Loucy (cell line): ENCODE measurements at regions not wholly inside any gene's neighbourhood (a gene's known extent, or its start where the extent isn't known, plus 50 kb on each side); places are given as distances from the start of the nearest gene placed in this dataset.

Source experiments
- H2AFZ ChIP-seq: fragments of 200-600 bp; sonication (generic); 2 replicates; pipeline ENCODE4 v1.6.0; 2016; ENCODE audit warnings: antibody characterized with exemption, mild to moderate bottlenecking, low read length, moderate library complexity
- H3F3A ChIP-seq: fragments of 200-600 bp; 2 replicates; pipeline ENCODE4 v1.6.0; 2016; ENCODE audit warnings: antibody characterized with exemption, low read depth, mild to moderate bottlenecking
- H3K27me3 ChIP-seq: fragments of 200-600 bp; sonication (generic); 2 replicates; pipeline ENCODE4 v1.6.1; 2014; ENCODE audit warnings: low read length, mild to moderate bottlenecking; ENCODE audit not compliant: insufficient read depth, poor library complexity, severe bottlenecking
- H3K36me3 ChIP-seq: fragments of 200-600 bp; sonication (generic); 2 replicates; pipeline ENCODE4 v1.6.1; 2016; ENCODE audit warnings: low read length; ENCODE audit not compliant: insufficient read depth
- H3K4me1 ChIP-seq: fragments of 200-600 bp; sonication (generic); 2 replicates; pipeline ENCODE4 v1.5.1; 2014; ENCODE audit warnings: low read length, mild to moderate bottlenecking; ENCODE audit not compliant: insufficient read depth, poor library complexity, severe bottlenecking
- H3K4me2 ChIP-seq: fragments of 200-600 bp; sonication (generic); 2 replicates; pipeline ENCODE4 v1.6.0; 2014; ENCODE audit warnings: antibody characterized with exemption, low read length, low read depth, mild to moderate bottlenecking; ENCODE audit not compliant: poor library complexity, severe bottlenecking
- H3K4me3 ChIP-seq: fragments of 200-600 bp; sonication (generic); 2 replicates; pipeline ENCODE4 v1.5.1; 2014; ENCODE audit warnings: low read length, mild to moderate bottlenecking, mixed read lengths; ENCODE audit not compliant: poor library complexity, severe bottlenecking
- H3K79me2 ChIP-seq: fragments of 200-600 bp; sonication (generic); 2 replicates; pipeline ENCODE4 v1.6.1; 2014; ENCODE audit warnings: low read length; ENCODE audit not compliant: insufficient read depth
- H3K9ac ChIP-seq: fragments of 200-600 bp; sonication (generic); 2 replicates; pipeline ENCODE4 v1.6.0; 2014; ENCODE audit warnings: mild to moderate bottlenecking, low read depth, low read length, moderate library complexity; ENCODE audit not compliant: poor library complexity, severe bottlenecking
- H3K9me2 ChIP-seq: fragments of 200-600 bp; sonication (generic); replicated peaks from 2 replicates; pipeline ENCODE4 v1.6.1; 2016; ENCODE audit warnings: low read depth, low read length, mixed read lengths
- H3K9me3 ChIP-seq: fragments of 200-600 bp; sonication (generic); 2 replicates; pipeline ENCODE4 v1.6.1; 2014; ENCODE audit warnings: mild to moderate bottlenecking, antibody characterized with exemption, low read length, low read depth; ENCODE audit not compliant: insufficient read depth
- H4K20me1 ChIP-seq: fragments of 200-600 bp; sonication (generic); 2 replicates; pipeline ENCODE4 v1.6.0; 2014; ENCODE audit warnings: antibody characterized with exemption, low read length, mild to moderate bottlenecking; ENCODE audit not compliant: insufficient read depth, poor library complexity, severe bottlenecking
- EZH2phosphoT487 ChIP-seq: fragments of 200-600 bp; IDR thresholded peaks from 2 replicates; pipeline ENCODE4 v1.6.1; 2018; ENCODE audit warnings: antibody characterized with exemption, mild to moderate bottlenecking, moderate library complexity, borderline replicate concordance
- TF ChIP-seq, protein P1 (sequence below): fragments of 200-600 bp; sonication (generic); conservative IDR thresholded peaks from 2 replicates; pipeline ENCODE4 v1.5.1; 2014; ENCODE audit warnings: mild to moderate bottlenecking, antibody characterized with exemption, low read length

DNA sequence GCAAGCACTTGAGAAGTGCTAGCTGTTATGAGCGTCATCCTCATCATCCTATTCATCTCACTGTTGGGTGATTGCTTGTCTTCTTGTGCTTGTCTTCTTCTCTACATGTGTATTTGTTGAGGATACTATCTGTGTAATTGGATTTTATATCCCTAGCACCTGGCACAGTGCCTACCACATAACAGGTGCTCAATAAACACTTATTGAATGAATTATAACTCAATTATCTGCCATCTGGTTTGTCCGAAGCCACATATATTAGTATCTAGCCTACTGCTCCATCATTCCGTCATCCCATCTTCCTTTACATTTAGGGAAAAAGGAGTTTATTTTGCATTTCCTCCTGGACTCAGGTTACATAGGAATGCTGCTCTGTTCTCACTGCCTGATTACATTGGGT is 330.4 kb upstream of the ETAA1 start:
- Histone ChIP-seq H3K9me3 (no peaks in the 10 kb centered on the region), H3K4me3 (no peak overlapping the region), H3K27me3 (no peaks in the 10 kb centered on the region), H3K9ac (no peak overlapping the region), H2AFZ (no peak overlapping the region), H4K20me1 (no peaks in the 10 kb centered on the region), H3K9me2 (no peaks in the 10 kb centered on the region), H3K79me2 (no peaks in the 10 kb centered on the region), H3K4me2 (no peak overlapping the region), H3K36me3 (no peaks in the 10 kb centered on the region), H3F3A (no peaks in the 10 kb centered on the region), H3K4me1 (no peaks in the 10 kb centered on the region)
- TF ChIP-seq EZH2phosphoT487 = no peak
- TF ChIP-seq, protein P1, sequence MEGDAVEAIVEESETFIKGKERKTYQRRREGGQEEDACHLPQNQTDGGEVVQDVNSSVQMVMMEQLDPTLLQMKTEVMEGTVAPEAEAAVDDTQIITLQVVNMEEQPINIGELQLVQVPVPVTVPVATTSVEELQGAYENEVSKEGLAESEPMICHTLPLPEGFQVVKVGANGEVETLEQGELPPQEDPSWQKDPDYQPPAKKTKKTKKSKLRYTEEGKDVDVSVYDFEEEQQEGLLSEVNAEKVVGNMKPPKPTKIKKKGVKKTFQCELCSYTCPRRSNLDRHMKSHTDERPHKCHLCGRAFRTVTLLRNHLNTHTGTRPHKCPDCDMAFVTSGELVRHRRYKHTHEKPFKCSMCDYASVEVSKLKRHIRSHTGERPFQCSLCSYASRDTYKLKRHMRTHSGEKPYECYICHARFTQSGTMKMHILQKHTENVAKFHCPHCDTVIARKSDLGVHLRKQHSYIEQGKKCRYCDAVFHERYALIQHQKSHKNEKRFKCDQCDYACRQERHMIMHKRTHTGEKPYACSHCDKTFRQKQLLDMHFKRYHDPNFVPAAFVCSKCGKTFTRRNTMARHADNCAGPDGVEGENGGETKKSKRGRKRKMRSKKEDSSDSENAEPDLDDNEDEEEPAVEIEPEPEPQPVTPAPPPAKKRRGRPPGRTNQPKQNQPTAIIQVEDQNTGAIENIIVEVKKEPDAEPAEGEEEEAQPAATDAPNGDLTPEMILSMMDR = no peak

DNA sequence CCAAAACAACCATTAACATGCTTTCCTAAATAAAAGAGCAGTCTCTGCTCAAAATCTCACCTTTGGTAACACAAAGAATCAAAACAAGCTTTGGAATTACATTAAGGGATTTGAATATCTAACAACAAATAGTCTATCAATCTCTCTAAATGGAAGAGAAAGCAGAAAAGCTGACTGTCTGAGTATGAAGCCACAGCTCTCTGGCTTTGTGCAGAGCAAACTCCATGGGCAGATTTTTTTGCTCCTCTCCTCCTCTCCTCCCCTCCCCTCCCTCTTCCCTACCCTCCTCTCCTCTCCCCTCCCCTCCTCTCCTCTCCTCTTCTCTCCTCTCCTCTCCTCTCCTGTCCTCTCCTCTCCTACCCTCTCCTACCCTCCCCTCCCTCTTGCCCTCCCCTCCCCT is 329.5 kb upstream of the ETAA1 start:
- Histone ChIP-seq H3K4me2 (no peak overlapping the region), H3K4me3 (no peak overlapping the region), H3K27me3 (no peaks in the 10 kb centered on the region), H3K4me1 (no peaks in the 10 kb centered on the region), H4K20me1 (no peaks in the 10 kb centered on the region), H3K9me3 (no peaks in the 10 kb centered on the region), H2AFZ (no peak overlapping the region), H3K9ac (no peak overlapping the region), H3K36me3 (no peaks in the 10 kb centered on the region), H3K9me2 (no peaks in the 10 kb centered on the region), H3K79me2 (no peaks in the 10 kb centered on the region), H3F3A (no peaks in the 10 kb centered on the region)
- TF ChIP-seq, protein P1 = no peak
- no peak for TF ChIP-seq EZH2phosphoT487

DNA sequence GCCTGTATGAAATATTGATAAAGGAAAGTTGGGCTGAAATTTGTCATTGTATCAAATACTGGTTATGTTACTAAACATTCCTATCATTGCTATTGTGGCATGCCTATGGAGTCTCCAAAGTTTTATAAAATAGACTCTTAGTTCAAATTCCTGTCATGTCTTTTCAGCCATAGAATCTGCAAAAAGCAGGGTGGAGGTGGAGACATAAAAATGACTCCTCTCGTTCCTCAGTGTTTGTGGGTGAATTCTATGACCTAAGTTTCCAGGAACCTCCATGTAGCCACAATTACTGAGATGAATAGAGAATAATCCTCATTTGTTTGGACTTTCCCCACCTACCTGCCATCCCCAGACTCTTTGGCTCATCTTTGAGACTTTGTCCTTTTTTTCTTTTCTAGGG is 326.3 kb upstream of the ETAA1 start:
- Histone ChIP-seq H3K79me2 (no peaks in the 10 kb centered on the region), H3F3A (no peaks in the 10 kb centered on the region), H3K27me3 (no peaks in the 10 kb centered on the region), H2AFZ (no peak overlapping the region), H3K9me3 (no peaks in the 10 kb centered on the region), H3K9me2 (no peaks in the 10 kb centered on the region), H3K9ac (no peak overlapping the region), H3K4me1 (no peaks in the 10 kb centered on the region), H3K4me3 (no peak overlapping the region), H3K4me2 (no peak overlapping the region), H3K36me3 (no peaks in the 10 kb centered on the region), H4K20me1 (no peaks in the 10 kb centered on the region)
- no peak for TF ChIP-seq EZH2phosphoT487
- TF ChIP-seq, protein P1 = no peak
